Parathyroid adenoma (tissue), 2 donors: ENCODE measurements at regions not wholly inside any gene's neighbourhood (a gene's known extent, or its start where the extent isn't known, plus 50 kb on each side); places are given as distances from the start of the nearest gene placed in this dataset.

Experiments used
- H2AFZ ChIP-seq: fragments of 300-600 bp; sonication (generic); one replicate; pipeline ENCODE4 v1.7.0; 2017; ENCODE audit warnings: antibody characterized with exemption, mild to moderate bottlenecking
- H3K27ac ChIP-seq: fragments of 300-600 bp; sonication (generic); one replicate; pipeline ENCODE4 v1.7.0; 2017
- H3K27me3 ChIP-seq: fragments of 300-600 bp; sonication (generic); one replicate; pipeline ENCODE4 v1.7.0; 2017; ENCODE audit warnings: low read length; ENCODE audit not compliant: control insufficient read depth, insufficient read depth
- H3K36me3 ChIP-seq: fragments of 300-600 bp; sonication (generic); one replicate; pipeline ENCODE4 v1.7.0; 2017; ENCODE audit warnings: low read length; ENCODE audit not compliant: control insufficient read depth, insufficient read depth
- H3K4me1 ChIP-seq: fragments of 300-600 bp; sonication (generic); one replicate; pipeline ENCODE4 v1.7.0; 2017; ENCODE audit warnings: control low read depth
- H3K4me2 ChIP-seq: fragments of 300-600 bp; sonication (generic); one replicate; pipeline ENCODE4 v1.7.0; 2017; ENCODE audit warnings: low read length
- H3K4me3 ChIP-seq: fragments of 300-600 bp; sonication (generic); one replicate; pipeline ENCODE4 v1.7.0; 2017; ENCODE audit warnings: low read depth, low read length
- H3K79me2 ChIP-seq: fragments of 300-600 bp; sonication (generic); one replicate; pipeline ENCODE4 v1.7.0; 2017; ENCODE audit warnings: control low read depth
- H3K9ac ChIP-seq: fragments of 300-600 bp; sonication (generic); one replicate; pipeline ENCODE4 v1.7.0; 2017; ENCODE audit warnings: mild to moderate bottlenecking
- H3K9me3 ChIP-seq: fragments of 300-600 bp; sonication (generic); one replicate; pipeline ENCODE4 v1.7.0; 2017; ENCODE audit warnings: low read length; ENCODE audit not compliant: control insufficient read depth
- CTCF ChIP-seq: fragments of 300-600 bp; sonication (generic); IDR thresholded peaks from one replicate; pipeline ENCODE4 v1.7.0; 2017; ENCODE audit warnings: antibody characterized with exemption, mild to moderate bottlenecking
- donor health status: primary hyperparathyroidism.

DNA sequence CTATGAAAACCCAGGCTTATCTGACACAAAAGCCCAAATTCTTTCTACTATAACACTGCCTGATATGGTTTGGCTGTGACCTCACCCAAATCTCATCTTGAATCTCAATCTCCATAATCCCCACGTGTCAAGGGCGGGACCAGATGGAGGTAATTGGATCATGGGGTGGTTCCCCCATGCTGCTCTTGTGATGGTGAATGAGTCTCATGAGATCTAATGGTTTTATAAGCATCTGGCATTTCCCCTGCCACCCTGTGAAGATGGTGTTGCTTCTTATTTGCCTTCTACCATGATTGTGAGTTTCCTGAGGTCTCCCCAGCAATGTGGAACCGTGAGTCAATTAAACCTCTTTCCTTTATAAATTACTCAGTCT is 123.3 kb upstream of the USP24 start:
- no peaks in the 10 kb centered on the region for H3K9me3 ChIP-seq
- no peak overlapping the region for H2AFZ ChIP-seq
- H3K36me3 ChIP-seq: no peaks in the 10 kb centered on the region
- TF ChIP-seq CTCF: no peak
- no peak overlapping the region for H3K4me2 ChIP-seq
- H3K27ac ChIP-seq: no peak overlapping the region
- H3K4me3 ChIP-seq: no peak overlapping the region
- H3K4me1 ChIP-seq: no peaks in the 10 kb centered on the region
- H3K27me3 ChIP-seq: no peaks in the 10 kb centered on the region
- no peak overlapping the region for H3K9ac ChIP-seq
- H3K79me2 ChIP-seq: no peaks in the 10 kb centered on the region

DNA sequence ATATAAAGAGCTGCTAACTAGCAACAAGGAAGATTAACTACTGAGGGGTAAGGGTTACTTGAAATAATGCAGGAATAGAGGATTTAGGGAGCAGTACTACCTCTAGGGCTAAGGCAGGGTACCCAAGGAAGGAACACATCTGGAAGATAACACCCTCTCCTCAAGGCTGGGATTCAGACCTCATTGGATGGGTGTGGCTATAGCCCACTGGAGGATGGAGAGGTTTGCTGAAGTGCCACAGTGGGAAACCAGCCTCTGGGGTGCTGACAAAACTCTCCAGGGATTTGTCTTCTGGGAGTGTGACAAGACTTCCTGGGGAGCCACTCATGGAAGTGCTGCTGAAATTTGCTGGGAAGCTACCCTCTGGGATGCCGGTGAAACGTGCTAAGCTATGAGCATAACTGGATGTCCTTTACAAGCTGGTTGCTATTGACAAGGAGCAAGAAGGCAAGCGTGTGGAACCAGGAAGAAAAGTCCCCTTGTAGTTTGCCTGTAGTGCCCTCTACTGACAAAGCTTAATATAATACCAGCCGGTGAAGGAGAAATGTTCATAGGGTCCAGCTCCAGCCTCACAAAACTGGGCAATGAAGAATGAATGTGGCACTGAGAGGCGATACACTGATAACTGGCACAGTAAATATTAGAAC is 122.8 kb upstream of the USP24 start:
- TF ChIP-seq CTCF: peak; percentile 27

DNA sequence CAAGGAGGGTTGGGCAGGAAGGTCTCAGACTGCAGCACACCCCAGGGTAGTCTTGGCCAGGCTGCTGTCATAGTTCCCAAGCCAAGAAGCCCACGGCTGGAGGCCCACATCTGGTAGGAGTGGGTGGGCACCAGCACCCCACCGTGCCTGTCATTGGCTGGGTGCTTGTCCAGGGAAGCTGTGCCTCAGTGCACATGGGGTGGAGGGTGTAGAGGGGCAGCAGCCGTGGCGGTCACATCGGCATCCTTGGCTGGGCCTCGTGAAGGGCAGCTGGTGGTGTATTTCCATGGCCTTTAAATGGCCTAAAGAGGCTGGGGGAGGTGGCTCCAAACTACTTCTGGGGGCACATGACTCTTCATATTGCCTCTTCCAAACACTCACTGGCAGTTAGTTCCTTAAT is 119.6 kb upstream of the USP24 start:
- Histone ChIP-seq H3K79me2 (no peaks in the 10 kb centered on the region), H3K36me3 (no peaks in the 10 kb centered on the region), H3K27me3 (no peaks in the 10 kb centered on the region), H3K9me3 (no peaks in the 10 kb centered on the region), H3K4me2 (no peak overlapping the region), H3K9ac (no peak overlapping the region), H2AFZ (no peak overlapping the region), H3K4me1 (no peaks in the 10 kb centered on the region), H3K27ac (no peak overlapping the region), H3K4me3 (no peak overlapping the region)
- TF ChIP-seq CTCF: no peak

More for the DNA sequence above, 122.8 kb upstream of the USP24 start:
- Histone ChIP-seq H3K27ac (no peak overlapping the region), H3K36me3 (no peaks in the 10 kb centered on the region), H3K4me1 (no peaks in the 10 kb centered on the region), H3K4me2 (no peak overlapping the region), H3K9me3 (no peaks in the 10 kb centered on the region), H3K79me2 (no peaks in the 10 kb centered on the region), H2AFZ (no peak overlapping the region), H3K9ac (no peak overlapping the region), H3K27me3 (no peaks in the 10 kb centered on the region), H3K4me3 (no peak overlapping the region)

- H3K4me3 ChIP-seq: no peak overlapping the region
- H3K9ac ChIP-seq: no peak overlapping the region
- H3K9me3 ChIP-seq: no peaks in the 10 kb centered on the region
- H3K4me2 ChIP-seq: no peak overlapping the region
- no peaks in the 10 kb centered on the region for H3K79me2 ChIP-seq
- H3K27me3 ChIP-seq: no peaks in the 10 kb centered on the region
- H3K27ac ChIP-seq: no peak overlapping the region
- H3K4me1 ChIP-seq: no peaks in the 10 kb centered on the region
- no peaks in the 10 kb centered on the region for H3K36me3 ChIP-seq
- no peak for TF ChIP-seq CTCF
- no peak overlapping the region for H2AFZ ChIP-seq
These were observed 119.0 kb upstream of the USP24 start for GRCh38 chr1:55334160-55334559.

DNA sequence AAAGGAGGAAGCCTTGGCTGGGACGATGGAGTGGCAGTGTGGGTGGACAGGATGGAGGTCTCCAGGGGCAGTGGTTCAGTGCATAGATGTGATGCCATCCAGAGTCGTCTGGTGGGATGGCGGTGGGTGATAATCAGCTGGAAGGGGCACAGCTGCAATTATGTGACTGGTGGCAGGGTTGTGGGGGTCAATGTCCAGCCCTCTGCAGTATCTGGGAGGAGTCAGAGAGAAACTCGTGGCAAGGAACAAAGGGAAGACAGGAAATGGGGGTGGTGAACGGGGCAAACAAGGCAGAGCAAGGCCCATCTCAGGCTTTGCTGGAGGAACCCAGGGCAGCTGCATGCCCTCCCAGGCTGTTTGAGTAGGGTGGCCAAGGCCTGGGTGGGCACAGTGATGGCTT is 118.3 kb upstream of the USP24 start:
- no peak overlapping the region for H3K9ac ChIP-seq
- H3K79me2 ChIP-seq: no peaks in the 10 kb centered on the region
- H3K4me2 ChIP-seq: no peak overlapping the region
- no peak overlapping the region for H3K27ac ChIP-seq
- H3K36me3 ChIP-seq: no peaks in the 10 kb centered on the region
- no peak overlapping the region for H2AFZ ChIP-seq
- no peak for TF ChIP-seq CTCF
- H3K4me3 ChIP-seq: no peak overlapping the region
- H3K9me3 ChIP-seq: no peaks in the 10 kb centered on the region
- H3K27me3 ChIP-seq: no peaks in the 10 kb centered on the region
- no peaks in the 10 kb centered on the region for H3K4me1 ChIP-seq
